MM.1S (cell line): ENCODE measurements at regions not wholly inside any gene's neighbourhood (a gene's known extent, or its start where the extent isn't known, plus 50 kb on each side); places are given as distances from the start of the nearest gene placed in this dataset.
"Not testable (repeated sequence)": the region's sequence is repeated elsewhere in the genome, so short reads cannot be mapped to it uniquely, and the experiment has no call there.

Source experiments
- EZH2 ChIP-seq: fragments of 300-600 bp; sonication (generic); optimal IDR thresholded peaks from 2 replicates; pipeline ENCODE3; 2017; ENCODE audit warnings: low read depth, mild to moderate bottlenecking, antibody characterized with exemption, low read length, mixed read lengths
- EZH2phosphoT487 ChIP-seq: fragments of 300-600 bp; sonication (generic); IDR thresholded peaks from 2 replicates; pipeline ENCODE4 v1.6.1; 2018; ENCODE audit warnings: antibody characterized with exemption, low read length
- TF ChIP-seq, protein P1 (sequence below): fragments of 300-600 bp; sonication (generic); IDR thresholded peaks from 2 replicates; pipeline ENCODE4 v1.5.1; 2016; ENCODE audit warnings: antibody characterized with exemption, low read length, mixed read lengths

DNA sequence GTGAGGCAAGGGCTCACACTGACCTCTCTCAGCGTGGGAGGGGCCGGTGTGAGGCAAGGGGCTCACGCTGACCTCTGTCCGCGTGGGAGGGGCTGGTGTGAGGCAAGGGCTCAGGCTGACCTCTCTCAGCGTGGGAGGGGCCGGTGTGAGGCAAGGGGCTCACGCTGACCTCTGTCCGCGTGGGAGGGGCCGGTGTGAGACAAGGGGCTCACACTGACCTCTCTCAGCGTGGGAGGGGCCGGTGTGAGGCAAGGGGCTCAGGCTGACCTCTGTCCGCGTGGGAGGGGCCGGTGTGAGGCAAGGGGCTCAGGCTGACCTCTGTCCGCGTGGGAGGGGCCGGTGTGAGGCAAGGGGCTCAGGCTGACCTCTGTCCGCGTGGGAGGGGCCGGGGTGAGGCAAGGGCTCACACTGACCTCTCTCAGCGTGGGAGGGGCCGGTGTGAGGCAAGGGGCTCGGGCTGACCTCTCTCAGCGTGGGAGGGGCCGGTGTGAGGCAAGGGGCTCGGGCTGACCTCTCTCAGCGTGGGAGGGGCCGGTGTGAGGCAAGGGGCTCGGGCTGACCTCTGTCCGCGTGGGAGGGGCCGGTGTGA is 315.0 kb downstream of the OR4F29 start:
- TF ChIP-seq, protein P1, sequence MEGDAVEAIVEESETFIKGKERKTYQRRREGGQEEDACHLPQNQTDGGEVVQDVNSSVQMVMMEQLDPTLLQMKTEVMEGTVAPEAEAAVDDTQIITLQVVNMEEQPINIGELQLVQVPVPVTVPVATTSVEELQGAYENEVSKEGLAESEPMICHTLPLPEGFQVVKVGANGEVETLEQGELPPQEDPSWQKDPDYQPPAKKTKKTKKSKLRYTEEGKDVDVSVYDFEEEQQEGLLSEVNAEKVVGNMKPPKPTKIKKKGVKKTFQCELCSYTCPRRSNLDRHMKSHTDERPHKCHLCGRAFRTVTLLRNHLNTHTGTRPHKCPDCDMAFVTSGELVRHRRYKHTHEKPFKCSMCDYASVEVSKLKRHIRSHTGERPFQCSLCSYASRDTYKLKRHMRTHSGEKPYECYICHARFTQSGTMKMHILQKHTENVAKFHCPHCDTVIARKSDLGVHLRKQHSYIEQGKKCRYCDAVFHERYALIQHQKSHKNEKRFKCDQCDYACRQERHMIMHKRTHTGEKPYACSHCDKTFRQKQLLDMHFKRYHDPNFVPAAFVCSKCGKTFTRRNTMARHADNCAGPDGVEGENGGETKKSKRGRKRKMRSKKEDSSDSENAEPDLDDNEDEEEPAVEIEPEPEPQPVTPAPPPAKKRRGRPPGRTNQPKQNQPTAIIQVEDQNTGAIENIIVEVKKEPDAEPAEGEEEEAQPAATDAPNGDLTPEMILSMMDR: not testable (repeated sequence)
- TF ChIP-seq EZH2, EZH2phosphoT487: not testable (repeated sequence)
